NCI-H82 treated with DMSO at 0.1 percent for 48 hours (cell line): ENCODE measurements at regions not wholly inside any gene's neighbourhood (a gene's known extent, or its start where the extent isn't known, plus 50 kb on each side); places are given as distances from the start of the nearest gene placed in this dataset.

ENCODE experiments used
- DNase-seq: peaks from one replicate; lab custom pipeline; 2025; ENCODE audit not compliant: unreplicated experiment; lab: John Stamatoyannopoulos, UW

- no peak for DNase-seq
Measured at GRCh38 chr14:94889520-94890312, 119.8 kb upstream of the GSC start.

- no peak for DNase-seq
Measured at GRCh38 chr14:94888121-94888520, 118.2 kb upstream of the GSC start.

GRCh38 chr14:94887591-94887990 is 117.7 kb upstream of the GSC start:
- no peak for DNase-seq

DNA sequence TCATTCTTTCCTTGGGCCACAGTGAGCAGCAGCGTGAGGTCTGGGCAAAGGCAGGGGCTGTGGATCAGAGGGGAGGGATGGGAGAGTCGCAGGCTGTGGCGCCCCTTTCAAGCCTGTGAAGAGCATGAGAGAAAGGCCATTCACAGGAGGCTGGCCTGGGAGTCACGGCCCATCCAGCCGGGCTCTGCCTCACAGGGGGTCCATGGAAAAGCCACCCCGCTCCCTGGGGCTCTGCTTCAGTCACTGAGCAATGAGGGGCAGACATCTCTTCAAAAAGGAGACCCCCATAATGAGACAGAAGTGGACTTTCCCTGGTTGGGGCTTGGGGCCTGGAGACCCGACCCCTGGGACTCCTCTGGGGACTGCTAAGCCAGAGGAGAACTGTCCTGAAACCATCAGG is 117.0 kb upstream of the GSC start:
- DNase-seq = no peak

DNA sequence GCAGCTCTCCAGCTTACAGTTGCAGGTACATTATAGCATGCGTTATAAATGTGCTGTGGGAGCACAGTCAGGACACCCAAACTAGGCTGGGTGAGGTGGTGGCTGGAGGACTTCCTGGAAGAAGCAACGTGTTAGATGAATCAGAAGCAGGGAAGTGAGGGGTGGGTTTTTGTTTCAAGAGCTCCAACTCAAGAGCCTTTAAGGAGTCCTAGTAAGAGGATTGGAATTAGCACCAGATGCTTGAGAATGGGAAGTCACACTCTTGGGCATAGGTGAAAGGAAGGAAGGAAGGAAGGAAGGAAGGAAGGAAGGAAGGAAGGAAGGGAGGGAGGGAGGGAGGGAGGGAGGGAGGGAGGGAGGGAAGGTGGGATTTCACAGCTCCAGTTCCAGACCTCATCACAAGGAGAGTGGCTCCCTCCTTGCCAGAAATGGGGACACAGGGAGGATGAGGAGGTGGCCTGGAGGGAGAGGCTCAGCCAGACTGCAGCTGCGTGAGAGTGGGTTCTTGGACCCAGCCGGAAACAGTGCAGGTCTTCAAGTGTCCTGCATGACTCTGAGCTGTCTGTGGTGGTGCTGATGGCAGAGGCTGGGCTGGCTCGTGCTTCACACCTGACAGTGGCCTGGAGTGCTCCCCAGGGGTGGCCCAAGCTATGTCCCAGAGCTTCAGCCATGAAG is 115.7 kb upstream of the GSC start:
- no peak for DNase-seq

GRCh38 chr14:94884616-94885230 is 114.8 kb upstream of the GSC start:
- no peak for DNase-seq

DNA sequence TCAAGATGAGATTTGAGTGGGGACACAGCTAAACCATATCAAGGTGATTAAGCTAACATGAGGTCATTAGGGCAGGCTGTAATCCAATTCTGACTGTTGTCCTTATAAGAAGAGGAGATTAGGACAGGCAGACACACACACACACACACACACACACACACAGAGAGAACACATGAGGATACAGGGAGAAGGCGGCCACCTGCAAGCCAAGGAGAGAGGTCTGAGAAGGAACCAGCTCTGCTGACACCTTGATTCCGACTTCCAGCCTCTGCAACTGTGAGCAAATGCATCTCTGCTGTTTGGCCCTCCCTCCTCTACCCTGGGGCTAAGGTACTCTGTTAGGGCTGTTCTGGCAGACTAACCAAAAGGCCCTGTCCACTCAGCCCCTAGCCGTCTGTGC is 112.5 kb upstream of the GSC start:
- DNase-seq = peak; percentile 37

- DNase-seq = peak; percentile 13
Measured at GRCh38 chr14:94880876-94881275, 111.0 kb upstream of the GSC start.

DNA sequence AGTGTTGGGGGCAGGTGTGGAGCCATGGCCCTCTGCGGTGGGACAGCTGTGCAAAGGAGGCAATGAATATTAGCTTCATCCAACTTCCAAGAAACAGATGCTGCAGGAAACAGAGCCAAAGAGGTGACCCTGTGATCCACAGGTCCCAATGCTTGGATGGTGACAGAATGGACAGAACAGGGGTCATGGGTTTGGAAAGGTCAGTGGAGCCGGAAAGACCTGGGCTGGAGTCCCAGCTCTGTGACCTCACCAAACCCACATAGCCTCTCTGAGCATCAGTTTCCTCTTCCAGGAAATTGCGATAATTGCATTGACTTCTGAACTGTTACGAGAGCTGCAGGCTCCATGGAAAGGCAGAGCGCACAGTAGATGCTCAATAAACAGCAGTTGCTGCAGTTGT is 110.2 kb upstream of the GSC start:
- no peak for DNase-seq

- no peak for DNase-seq
Measured at GRCh38 chr14:94879537-94879936, 109.6 kb upstream of the GSC start.

DNA sequence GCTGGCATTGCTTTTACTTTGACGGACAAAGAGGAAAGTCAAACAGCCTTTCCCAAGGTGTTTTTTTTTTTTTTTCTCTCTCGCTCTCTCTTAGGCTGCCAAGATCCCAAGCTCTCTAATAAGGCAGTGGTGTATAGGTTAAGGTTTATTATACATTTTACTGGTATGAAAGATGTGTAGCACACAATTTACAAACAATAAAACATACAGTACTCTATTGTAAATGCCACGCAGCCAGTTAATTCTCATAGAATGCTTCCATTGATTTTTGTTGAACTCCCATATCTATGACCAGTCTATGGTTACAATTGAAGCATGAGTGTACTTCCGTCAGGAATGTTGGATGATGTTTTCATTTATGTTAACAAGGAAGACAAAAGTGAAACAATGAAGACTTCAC is 106.4 kb upstream of the GSC start:
- no peak for DNase-seq

- DNase-seq = no peak
Measured at GRCh38 chr14:94875256-94875655, 105.3 kb upstream of the GSC start.

DNA sequence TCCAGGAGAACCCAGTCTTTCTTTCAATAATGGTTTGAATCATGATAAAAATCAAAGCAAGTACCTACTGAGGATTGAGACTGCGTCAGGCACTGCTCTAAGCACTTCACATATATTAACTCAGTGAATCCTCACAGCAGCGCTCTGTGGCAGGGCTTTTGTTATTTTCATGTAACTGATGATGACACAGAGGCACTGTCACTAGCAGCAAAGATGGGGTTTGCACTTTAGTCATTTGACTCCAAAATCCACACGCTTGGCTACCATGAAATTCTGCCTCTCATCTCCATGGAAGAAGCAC is 98.8 kb upstream of the GSC start:
- no peak for DNase-seq

GRCh38 chr14:94867946-94868771 is 98.2 kb upstream of the GSC start:
- no peak for DNase-seq

DNA sequence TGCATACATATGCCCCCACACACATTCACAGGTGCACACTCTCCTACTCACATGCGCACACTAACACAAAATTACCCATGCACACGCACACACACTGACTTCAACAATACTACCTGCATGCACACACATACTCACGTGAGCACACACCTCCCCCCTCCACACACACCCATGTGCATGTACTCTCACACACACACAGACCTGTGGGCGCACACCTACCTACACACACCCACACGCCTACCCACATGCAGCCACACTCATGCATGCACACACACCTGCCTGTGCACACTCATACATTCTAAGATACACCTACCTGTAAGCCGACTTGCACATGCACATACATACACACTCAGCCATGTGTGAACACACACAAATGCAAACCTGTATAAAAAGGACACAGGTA is 97.3 kb upstream of the GSC start:
- DNase-seq = no peak

DNA sequence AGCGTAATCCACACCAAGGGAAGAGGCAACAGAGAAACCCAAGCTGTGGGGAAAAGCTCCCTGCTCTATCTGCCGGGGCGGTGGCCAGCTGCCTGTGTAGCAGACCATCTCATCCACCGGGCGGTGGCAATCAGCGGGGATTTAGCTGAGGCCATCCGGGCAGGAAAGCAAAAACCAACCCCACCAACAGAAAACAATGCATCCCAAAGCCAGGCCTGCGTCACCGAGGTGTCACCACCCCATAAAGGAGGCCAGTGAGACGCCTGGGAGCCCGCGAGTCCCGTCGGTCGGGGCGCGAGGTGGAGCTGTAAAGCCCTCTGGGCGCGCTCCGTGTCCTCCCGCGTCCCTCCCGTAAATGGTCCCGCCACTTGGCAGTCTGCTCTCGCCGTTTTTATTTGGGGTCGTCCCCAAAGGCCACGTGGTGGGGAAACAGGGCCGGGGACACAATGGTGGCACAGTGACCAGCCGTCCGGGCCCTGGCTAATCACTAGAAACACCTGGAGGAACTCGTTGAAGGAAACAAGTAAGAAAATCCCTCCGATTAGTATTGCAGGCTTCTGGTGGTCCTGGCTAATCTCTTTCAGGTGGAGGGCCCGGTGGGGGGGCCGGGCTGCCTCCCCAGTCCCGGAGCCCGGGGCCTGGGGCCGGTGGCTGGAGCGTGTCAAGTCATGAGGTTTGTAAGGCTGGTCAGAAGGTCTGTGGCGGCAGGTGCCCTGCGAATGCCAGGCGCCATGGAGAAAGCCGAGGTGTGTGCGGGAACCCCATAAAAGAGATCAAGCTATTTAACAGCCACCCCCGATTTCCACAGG is 94.7 kb upstream of the GSC start:
- no peak for DNase-seq

GRCh38 chr14:94863366-94863765 is 93.5 kb upstream of the GSC start:
- no peak for DNase-seq

DNA sequence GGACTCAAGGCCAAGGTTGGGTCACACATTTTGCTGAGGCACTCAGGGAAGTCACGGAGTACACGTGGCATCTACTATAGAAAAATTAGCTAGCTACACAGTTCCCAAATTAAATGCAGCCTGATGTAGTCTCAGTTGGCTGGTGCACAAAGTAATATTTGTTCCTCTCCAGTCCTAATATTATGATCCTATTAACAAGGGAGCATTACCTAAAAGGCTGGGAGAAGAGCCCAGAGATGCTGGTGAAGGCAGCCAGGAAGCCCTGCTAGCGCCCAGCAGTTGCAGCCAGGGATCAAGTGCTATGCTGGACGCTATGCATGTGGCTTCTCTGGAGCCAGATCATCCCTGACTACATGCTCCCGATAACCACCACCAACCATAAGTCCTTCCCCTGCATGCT is 88.0 kb upstream of the GSC start:
- DNase-seq = no peak

DNA sequence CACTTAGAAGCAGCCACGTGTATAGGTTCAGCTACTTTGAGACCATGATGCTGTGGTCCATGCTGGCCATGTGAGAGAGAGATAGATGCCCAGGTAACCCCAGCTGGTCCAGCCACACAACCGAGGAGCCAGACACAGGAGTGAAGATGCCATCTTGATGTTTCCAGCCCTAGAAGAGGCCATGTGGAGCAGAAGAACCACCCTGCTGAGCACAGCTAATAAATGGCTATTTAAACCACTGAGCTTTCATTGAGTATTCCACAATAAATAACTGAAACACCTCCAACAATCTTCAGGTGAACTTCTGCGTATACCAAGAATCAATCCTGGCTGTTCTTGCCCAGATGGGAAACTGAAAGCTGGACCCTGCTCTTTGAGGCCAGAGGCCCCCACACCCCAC is 84.0 kb upstream of the GSC start:
- no peak for DNase-seq

- no peak for DNase-seq
Measured at GRCh38 chr14:94850309-94851211, 80.6 kb upstream of the GSC start.
